Left ventricle myocardium inferior (tissue), 1 donor: ENCODE measurements at regions not wholly inside any gene's neighbourhood (a gene's known extent, or its start where the extent isn't known, plus 50 kb on each side); places are given as distances from the start of the nearest gene placed in this dataset.

ENCODE experiments used
- DNase-seq: peaks from one replicate; pipeline ENCODE4 v3.0.0-alpha.2; 2020
- H3K27ac ChIP-seq: fragments of 200-600 bp; replicated peaks from 2 replicates; pipeline ENCODE4 v1.8.0; 2021
- H3K27me3 ChIP-seq: fragments of 200-600 bp; 2 replicates; pipeline ENCODE4 v1.8.0; 2021; ENCODE audit warnings: low read depth
- H3K36me3 ChIP-seq: fragments of 200-600 bp; 2 replicates; pipeline ENCODE4 v1.8.0; 2021
- H3K4me1 ChIP-seq: fragments of 200-600 bp; 2 replicates; pipeline ENCODE4 v1.8.0; 2021
- H3K4me3 ChIP-seq: fragments of 200-600 bp; 2 replicates; pipeline ENCODE4 v1.8.0; 2021; ENCODE audit warnings: mild to moderate bottlenecking, moderate library complexity
- H3K9me3 ChIP-seq: fragments of 200-600 bp; replicated peaks from 2 replicates; pipeline ENCODE4 v1.8.0; 2021
- CTCF ChIP-seq: fragments of 200-600 bp; IDR thresholded peaks from 2 replicates; pipeline ENCODE4 v1.8.0; 2021; ENCODE audit warnings: antibody characterized with exemption, mild to moderate bottlenecking, borderline replicate concordance
- intact Hi-C: fragments of 100-400 bp; cut with micrococcal nuclease; formaldehyde crosslinking; loops from one replicate; pipeline ENCODE4 v1.11.0; 2022
- donor health status: DM: no; HTN: yes; CAD: no; lungs with severe emphysema.

- H3K9me3 ChIP-seq: no peaks in the 10 kb centered on the region
- no peak overlapping the region for H3K4me3 ChIP-seq
- intact Hi-C loops: no loop called here
- H3K4me1 ChIP-seq: no peaks in the 10 kb centered on the region
- no peaks in the 10 kb centered on the region for H3K36me3 ChIP-seq
- DNase-seq: no peak
- no peak overlapping the region for H3K27ac ChIP-seq
- TF ChIP-seq CTCF: no peak
- H3K27me3 ChIP-seq: peaks cover 13% of the 10 kb centered on the region
Observed at GRCh38 chr11:32186118-32186517, 95.2 kb downstream of the RCN1 start.

GRCh38 chr11:32187111-32187510 lies 96.2 kb downstream of the RCN1 start:
- H3K4me1 ChIP-seq: no peaks in the 10 kb centered on the region
- H3K36me3 ChIP-seq: no peaks in the 10 kb centered on the region
- no peaks in the 10 kb centered on the region for H3K9me3 ChIP-seq
- no peak for TF ChIP-seq CTCF
- no peak overlapping the region for H3K4me3 ChIP-seq
- DNase-seq: no peak
- intact Hi-C loops: no loop called here
- H3K27me3 ChIP-seq: peaks cover 13% of the 10 kb centered on the region
- H3K27ac ChIP-seq: no peak overlapping the region

- intact Hi-C loops: no loop called here
- DNase-seq: no peak
- Histone ChIP-seq H3K4me1 (no peaks in the 10 kb centered on the region), H3K27ac (no peak overlapping the region), H3K27me3 (peaks cover 11% of the 10 kb centered on the region), H3K4me3 (no peak overlapping the region), H3K9me3 (no peaks in the 10 kb centered on the region), H3K36me3 (no peaks in the 10 kb centered on the region)
- no peak for TF ChIP-seq CTCF
Observed at GRCh38 chr11:32188785-32189184, 97.9 kb downstream of the RCN1 start.

- H3K4me3 ChIP-seq: no peak overlapping the region
- no peak for TF ChIP-seq CTCF
- H3K27me3 ChIP-seq: peaks cover 58% of the 10 kb centered on the region
- no peaks in the 10 kb centered on the region for H3K4me1 ChIP-seq
- no peaks in the 10 kb centered on the region for H3K9me3 ChIP-seq
- no peak for DNase-seq
- intact Hi-C loops: no loop called here
- no peaks in the 10 kb centered on the region for H3K36me3 ChIP-seq
- H3K27ac ChIP-seq: no peak overlapping the region
Observed at GRCh38 chr11:32196137-32196536, 105.3 kb downstream of the RCN1 start.

- Histone ChIP-seq H3K36me3 (no peaks in the 10 kb centered on the region), H3K9me3 (no peaks in the 10 kb centered on the region), H3K4me1 (no peaks in the 10 kb centered on the region), H3K27ac (no peak overlapping the region), H3K27me3 (peaks cover 56% of the 10 kb centered on the region), H3K4me3 (no peak overlapping the region)
- no peak for TF ChIP-seq CTCF
- no peak for DNase-seq
- intact Hi-C loops: no loop called here
Observed at GRCh38 chr11:32198053-32198452, 107.2 kb downstream of the RCN1 start.
